Ishikawa (cell line): ENCODE measurements at regions not wholly inside any gene's neighbourhood (a gene's known extent, or its start where the extent isn't known, plus 50 kb on each side); places are given as distances from the start of the nearest gene placed in this dataset.

Experiments used
- CEBPB ChIP-seq: IDR thresholded peaks from 2 replicates; pipeline ENCODE4 v1.6.1; 2012
- CREB1 ChIP-seq: IDR thresholded peaks from 2 replicates; pipeline ENCODE4 v1.6.1; 2012; ENCODE audit warnings: low read depth
- EGR1 ChIP-seq: IDR thresholded peaks from 2 replicates; pipeline ENCODE4 v1.6.1; 2012
- EP300 ChIP-seq: IDR thresholded peaks from 2 replicates; pipeline ENCODE4 v1.6.1; 2012; ENCODE audit warnings: borderline replicate concordance
- FOXM1 ChIP-seq: IDR thresholded peaks from 2 replicates; pipeline ENCODE4 v1.6.1; 2012; ENCODE audit warnings: low read depth, borderline replicate concordance
- NFIC ChIP-seq: IDR thresholded peaks from 2 replicates; pipeline ENCODE4 v1.6.1; 2012
- RAD21 ChIP-seq: IDR thresholded peaks from 2 replicates; pipeline ENCODE4 v1.6.1; 2012; ENCODE audit warnings: low read depth
- REST ChIP-seq: IDR thresholded peaks from 2 replicates; pipeline ENCODE4 v1.6.1; 2012; ENCODE audit warnings: low read depth, mild to moderate bottlenecking
- TAF1 ChIP-seq: IDR thresholded peaks from 2 replicates; pipeline ENCODE4 v1.6.1; 2012; ENCODE audit warnings: low read depth, mild to moderate bottlenecking
- TEAD4 ChIP-seq: IDR thresholded peaks from 2 replicates; pipeline ENCODE4 v1.6.1; 2012
- USF1 ChIP-seq: IDR thresholded peaks from 2 replicates; pipeline ENCODE4 v1.6.1; 2012
- YY1 ChIP-seq: IDR thresholded peaks from 2 replicates; pipeline ENCODE4 v1.6.1; 2012; ENCODE audit warnings: low read depth
- ZBTB7A ChIP-seq: IDR thresholded peaks from 2 replicates; pipeline ENCODE4 v1.6.1; 2012; ENCODE audit warnings: low read depth

GRCh38 chr6:97849390-97849789 is 566.4 kb upstream of the MMS22L start:
- TF ChIP-seq EGR1 (no peak), TAF1 (no peak), FOXM1 (no peak), USF1 (no peak), REST (no peak), RAD21 (no peak), YY1 (no peak), CREB1 (no peak), TEAD4 (no peak), EP300 (no peak), ZBTB7A (no peak), NFIC (no peak), CEBPB (no peak)
